HG02938 (cell line): ENCODE measurements at regions not wholly inside any gene's neighbourhood (a gene's known extent, or its start where the extent isn't known, plus 50 kb on each side); places are given as distances from the start of the nearest gene placed in this dataset.
A peak's percentile ranks its signal among the peaks of the same experiment; 100 is the strongest.
"Not testable (repeated sequence)": the region's sequence is repeated elsewhere in the genome, so short reads cannot be mapped to it uniquely, and the experiment has no call there.

Source experiments
- ATAC-seq: cut with Tn5 transposase; IDR thresholded peaks from one replicate; pipeline ENCODE4 v1.9.1; 2021; ENCODE audit warnings: mild to moderate bottlenecking, moderate library complexity; ENCODE audit not compliant: unreplicated experiment

- no peak for ATAC-seq
These were observed 87.9 kb upstream of the MSTN start for GRCh38 chr2:190150413-190150812.

GRCh38 chr2:190149908-190150307 is 87.4 kb upstream of the MSTN start:
- ATAC-seq = no peak

- ATAC-seq = no peak
These were observed 86.7 kb upstream of the MSTN start for GRCh38 chr2:190149200-190149599.

GRCh38 chr2:190146109-190146508 is 83.6 kb upstream of the MSTN start:
- not testable (repeated sequence) for ATAC-seq

- ATAC-seq = not testable (repeated sequence)
These were observed 77.9 kb upstream of the MSTN start for GRCh38 chr2:190140474-190140873.

- ATAC-seq = no peak
These were observed 76.8 kb upstream of the MSTN start for GRCh38 chr2:190139371-190139770.

GRCh38 chr2:190138032-190138431 is 75.5 kb upstream of the MSTN start:
- ATAC-seq = peak; percentile 74

- no peak for ATAC-seq
These were observed 75.0 kb upstream of the MSTN start for GRCh38 chr2:190137561-190137960.

GRCh38 chr2:190136825-190137224 is 74.3 kb upstream of the MSTN start:
- no peak for ATAC-seq

- ATAC-seq = no peak
These were observed 73.7 kb upstream of the MSTN start for GRCh38 chr2:190136259-190136658.

- ATAC-seq = no peak
These were observed 67.1 kb upstream of the MSTN start for GRCh38 chr2:190129421-190130199.

- no peak for ATAC-seq
These were observed 65.1 kb upstream of the MSTN start for GRCh38 chr2:190127651-190128050.

GRCh38 chr2:190126798-190127197 is 64.3 kb upstream of the MSTN start:
- ATAC-seq = no peak

- ATAC-seq = no peak
These were observed 61.4 kb upstream of the MSTN start for GRCh38 chr2:190123956-190124355.

GRCh38 chr2:190121971-190122370 is 59.4 kb upstream of the MSTN start:
- peak; percentile 58 for ATAC-seq

GRCh38 chr2:190121305-190121704 is 58.8 kb upstream of the MSTN start:
- ATAC-seq = no peak

- ATAC-seq = no peak
These were observed 57.5 kb upstream of the MSTN start for GRCh38 chr2:190119923-190120590.

- ATAC-seq = peak; percentile 54
These were observed 56.7 kb upstream of the MSTN start for GRCh38 chr2:190119257-190119656.

- ATAC-seq = no peak
These were observed 54.8 kb upstream of the MSTN start for GRCh38 chr2:190117305-190117704.

GRCh38 chr2:190113000-190113399 is 50.5 kb upstream of the MSTN start:
- no peak for ATAC-seq
